Loucy (cell line): ENCODE measurements at regions not wholly inside any gene's neighbourhood (a gene's known extent, or its start where the extent isn't known, plus 50 kb on each side); places are given as distances from the start of the nearest gene placed in this dataset.

Experiments used
- H2AFZ ChIP-seq: fragments of 200-600 bp; sonication (generic); 2 replicates; pipeline ENCODE4 v1.6.0; 2016; ENCODE audit warnings: antibody characterized with exemption, mild to moderate bottlenecking, low read length, moderate library complexity
- H3F3A ChIP-seq: fragments of 200-600 bp; 2 replicates; pipeline ENCODE4 v1.6.0; 2016; ENCODE audit warnings: antibody characterized with exemption, low read depth, mild to moderate bottlenecking
- H3K27me3 ChIP-seq: fragments of 200-600 bp; sonication (generic); 2 replicates; pipeline ENCODE4 v1.6.1; 2014; ENCODE audit warnings: low read length, mild to moderate bottlenecking; ENCODE audit not compliant: insufficient read depth, poor library complexity, severe bottlenecking
- H3K36me3 ChIP-seq: fragments of 200-600 bp; sonication (generic); 2 replicates; pipeline ENCODE4 v1.6.1; 2016; ENCODE audit warnings: low read length; ENCODE audit not compliant: insufficient read depth
- H3K4me1 ChIP-seq: fragments of 200-600 bp; sonication (generic); 2 replicates; pipeline ENCODE4 v1.5.1; 2014; ENCODE audit warnings: low read length, mild to moderate bottlenecking; ENCODE audit not compliant: insufficient read depth, poor library complexity, severe bottlenecking
- H3K4me2 ChIP-seq: fragments of 200-600 bp; sonication (generic); 2 replicates; pipeline ENCODE4 v1.6.0; 2014; ENCODE audit warnings: antibody characterized with exemption, low read length, low read depth, mild to moderate bottlenecking; ENCODE audit not compliant: poor library complexity, severe bottlenecking
- H3K4me3 ChIP-seq: fragments of 200-600 bp; sonication (generic); 2 replicates; pipeline ENCODE4 v1.5.1; 2014; ENCODE audit warnings: low read length, mild to moderate bottlenecking, mixed read lengths; ENCODE audit not compliant: poor library complexity, severe bottlenecking
- H3K79me2 ChIP-seq: fragments of 200-600 bp; sonication (generic); 2 replicates; pipeline ENCODE4 v1.6.1; 2014; ENCODE audit warnings: low read length; ENCODE audit not compliant: insufficient read depth
- H3K9ac ChIP-seq: fragments of 200-600 bp; sonication (generic); 2 replicates; pipeline ENCODE4 v1.6.0; 2014; ENCODE audit warnings: mild to moderate bottlenecking, low read depth, low read length, moderate library complexity; ENCODE audit not compliant: poor library complexity, severe bottlenecking
- H3K9me2 ChIP-seq: fragments of 200-600 bp; sonication (generic); replicated peaks from 2 replicates; pipeline ENCODE4 v1.6.1; 2016; ENCODE audit warnings: low read depth, low read length, mixed read lengths
- H3K9me3 ChIP-seq: fragments of 200-600 bp; sonication (generic); 2 replicates; pipeline ENCODE4 v1.6.1; 2014; ENCODE audit warnings: mild to moderate bottlenecking, antibody characterized with exemption, low read length, low read depth; ENCODE audit not compliant: insufficient read depth
- H4K20me1 ChIP-seq: fragments of 200-600 bp; sonication (generic); 2 replicates; pipeline ENCODE4 v1.6.0; 2014; ENCODE audit warnings: antibody characterized with exemption, low read length, mild to moderate bottlenecking; ENCODE audit not compliant: insufficient read depth, poor library complexity, severe bottlenecking
- CTCF ChIP-seq: fragments of 200-600 bp; sonication (generic); conservative IDR thresholded peaks from 2 replicates; pipeline ENCODE4 v1.5.1; 2014; ENCODE audit warnings: mild to moderate bottlenecking, antibody characterized with exemption, low read length
- EZH2phosphoT487 ChIP-seq: fragments of 200-600 bp; IDR thresholded peaks from 2 replicates; pipeline ENCODE4 v1.6.1; 2018; ENCODE audit warnings: antibody characterized with exemption, mild to moderate bottlenecking, moderate library complexity, borderline replicate concordance

GRCh38 chr2:226423498-226423960 lies 376.1 kb downstream of the IRS1 start:
- Histone ChIP-seq H3K4me2 (no peak overlapping the region), H4K20me1 (no peaks in the 10 kb centered on the region), H3K9ac (no peak overlapping the region), H3K36me3 (no peaks in the 10 kb centered on the region), H3K4me1 (no peaks in the 10 kb centered on the region), H3F3A (no peaks in the 10 kb centered on the region), H3K9me3 (no peaks in the 10 kb centered on the region), H3K27me3 (no peaks in the 10 kb centered on the region), H3K79me2 (no peaks in the 10 kb centered on the region), H3K4me3 (no peak overlapping the region), H2AFZ (no peak overlapping the region), H3K9me2 (no peaks in the 10 kb centered on the region)
- no peak for TF ChIP-seq CTCF
- TF ChIP-seq EZH2phosphoT487: no peak

GRCh38 chr2:226420646-226421045 lies 379.0 kb downstream of the IRS1 start:
- Histone ChIP-seq H3K27me3 (no peaks in the 10 kb centered on the region), H3K4me1 (no peaks in the 10 kb centered on the region), H3K36me3 (no peaks in the 10 kb centered on the region), H3K4me3 (no peak overlapping the region), H2AFZ (no peak overlapping the region), H3K9me3 (no peaks in the 10 kb centered on the region), H3K79me2 (no peaks in the 10 kb centered on the region), H3K4me2 (no peak overlapping the region), H3K9me2 (no peaks in the 10 kb centered on the region), H3F3A (no peaks in the 10 kb centered on the region), H4K20me1 (no peaks in the 10 kb centered on the region), H3K9ac (no peak overlapping the region)
- TF ChIP-seq EZH2phosphoT487 (no peak), CTCF (no peak)

GRCh38 chr2:226418521-226418920 lies 381.1 kb downstream of the IRS1 start:
- Histone ChIP-seq H3F3A (no peaks in the 10 kb centered on the region), H3K4me1 (no peaks in the 10 kb centered on the region), H3K9me3 (no peaks in the 10 kb centered on the region), H3K79me2 (no peaks in the 10 kb centered on the region), H3K9me2 (no peaks in the 10 kb centered on the region), H3K27me3 (no peaks in the 10 kb centered on the region), H3K36me3 (no peaks in the 10 kb centered on the region), H2AFZ (no peak overlapping the region), H3K4me2 (no peak overlapping the region), H3K4me3 (no peak overlapping the region), H4K20me1 (no peaks in the 10 kb centered on the region), H3K9ac (no peak overlapping the region)
- TF ChIP-seq CTCF (no peak), EZH2phosphoT487 (no peak)
